GM06990 (cell line): ENCODE measurements at regions not wholly inside any gene's neighbourhood (a gene's known extent, or its start where the extent isn't known, plus 50 kb on each side); places are given as distances from the start of the nearest gene placed in this dataset.

Experiments used
- DNase-seq: peaks from one replicate; pipeline ENCODE4 v3.0.0-alpha.2; 2011; ENCODE audit not compliant: insufficient read length; ENCODE audit errors: extremely low read depth
- H3K27me3 ChIP-seq: replicated peaks from 2 replicates; pipeline ENCODE4 v1.6.0; 2011; ENCODE audit warnings: low read length; ENCODE audit not compliant: control insufficient read depth, insufficient read depth
- H3K36me3 ChIP-seq: 2 replicates; pipeline ENCODE4 v1.5.1; 2011; ENCODE audit warnings: low read length; ENCODE audit not compliant: control insufficient read depth, insufficient read depth
- H3K4me3 ChIP-seq: replicated peaks from 2 replicates; pipeline ENCODE4 v1.5.1; 2011; ENCODE audit warnings: low read depth, mild to moderate bottlenecking, control low read depth, low read length
- CTCF ChIP-seq: IDR thresholded peaks from 2 replicates; pipeline ENCODE4 v1.5.1; 2011; ENCODE audit warnings: low read length, control low read depth, mild to moderate bottlenecking, inconsistent platforms; ENCODE audit not compliant: insufficient read depth, poor library complexity, severe bottlenecking

- Histone ChIP-seq H3K36me3 (no peaks in the 10 kb centered on the region), H3K27me3 (no peaks in the 10 kb centered on the region; the same call in 1 of the 2 replicates), H3K4me3 (no peak overlapping the region)
- no peak for TF ChIP-seq CTCF
- DNase-seq = no peak
These were observed 199.2 kb upstream of the PRDM1 start for GRCh38 chr6:105886814-105887544.

GRCh38 chr6:105886066-105886813, 199.9 kb upstream of the PRDM1 start:
- no peak for DNase-seq
- H3K27me3 ChIP-seq = no peaks in the 10 kb centered on the region; the same call in 1 of the 2 replicates
- no peak overlapping the region for H3K4me3 ChIP-seq
- no peaks in the 10 kb centered on the region for H3K36me3 ChIP-seq
- no peak for TF ChIP-seq CTCF

GRCh38 chr6:105884426-105884825, 201.7 kb upstream of the PRDM1 start:
- H3K4me3 ChIP-seq = no peak overlapping the region
- no peak for TF ChIP-seq CTCF
- no peak for DNase-seq
- H3K36me3 ChIP-seq = no peaks in the 10 kb centered on the region
- H3K27me3 ChIP-seq = no peaks in the 10 kb centered on the region; the same call in 1 of the 2 replicates

- no peak for DNase-seq
- no peaks in the 10 kb centered on the region for H3K36me3 ChIP-seq
- no peaks in the 10 kb centered on the region; the same call in 1 of the 2 replicates for H3K27me3 ChIP-seq
- H3K4me3 ChIP-seq = no peak overlapping the region
- no peak for TF ChIP-seq CTCF
These were observed 202.1 kb upstream of the PRDM1 start for GRCh38 chr6:105884011-105884410.

GRCh38 chr6:105882828-105883227, 203.3 kb upstream of the PRDM1 start:
- Histone ChIP-seq H3K4me3 (no peak overlapping the region), H3K27me3 (no peaks in the 10 kb centered on the region; the same call in 1 of the 2 replicates), H3K36me3 (no peaks in the 10 kb centered on the region)
- TF ChIP-seq CTCF = no peak
- no peak for DNase-seq
